ENCODE measurements at regions not wholly inside any gene's neighbourhood (a gene's known extent, or its start where the extent isn't known, plus 50 kb on each side); places are given as distances from the start of the nearest gene placed in this dataset.

- TF ChIP-seq CTCF (IDR thresholded peaks at IDR 0.05; ENCODE audit: low read length) = no peak
- no peak for TF ChIP-seq EZH2 (IDR thresholded peaks at IDR 0.05; ENCODE audit: borderline replicate concordance, low read length)
Measured at GRCh38 chr18:48470484-48471180, 61.4 kb upstream of the ZBTB7C start.
